ENCODE measurements at regions not wholly inside any gene's neighbourhood (a gene's known extent, or its start where the extent isn't known, plus 50 kb on each side); places are given as distances from the start of the nearest gene placed in this dataset.

- intact Hi-C loops (cut with DNase I; ENCODE audit: low total_unique reads) (no loop called here), in situ Hi-C loops (cut with MboI; ENCODE audit: low pct_ligation_motif_present in 1 of 4, low pct_unique_long_range_greater_than_20kb in 1 of 4, low sequenced_read_pairs in 3 of 4) (no loop called here)
- Histone ChIP-seq H3K27ac (no peak overlapping the region), H3K9me3 (no peaks in the 10 kb centered on the region), H3K4me3 (no peak overlapping the region), H3K27me3 (no peaks in the 10 kb centered on the region), H3K36me3 (no peaks in the 10 kb centered on the region), H3K4me1 (no peaks in the 10 kb centered on the region)
- no peak for TF ChIP-seq POLR2A (IDR thresholded peaks at IDR 0.05)
- TF ChIP-seq POLR2AphosphoS5 (IDR thresholded peaks at IDR 0.05) = no peak
- TF ChIP-seq, protein P1, sequence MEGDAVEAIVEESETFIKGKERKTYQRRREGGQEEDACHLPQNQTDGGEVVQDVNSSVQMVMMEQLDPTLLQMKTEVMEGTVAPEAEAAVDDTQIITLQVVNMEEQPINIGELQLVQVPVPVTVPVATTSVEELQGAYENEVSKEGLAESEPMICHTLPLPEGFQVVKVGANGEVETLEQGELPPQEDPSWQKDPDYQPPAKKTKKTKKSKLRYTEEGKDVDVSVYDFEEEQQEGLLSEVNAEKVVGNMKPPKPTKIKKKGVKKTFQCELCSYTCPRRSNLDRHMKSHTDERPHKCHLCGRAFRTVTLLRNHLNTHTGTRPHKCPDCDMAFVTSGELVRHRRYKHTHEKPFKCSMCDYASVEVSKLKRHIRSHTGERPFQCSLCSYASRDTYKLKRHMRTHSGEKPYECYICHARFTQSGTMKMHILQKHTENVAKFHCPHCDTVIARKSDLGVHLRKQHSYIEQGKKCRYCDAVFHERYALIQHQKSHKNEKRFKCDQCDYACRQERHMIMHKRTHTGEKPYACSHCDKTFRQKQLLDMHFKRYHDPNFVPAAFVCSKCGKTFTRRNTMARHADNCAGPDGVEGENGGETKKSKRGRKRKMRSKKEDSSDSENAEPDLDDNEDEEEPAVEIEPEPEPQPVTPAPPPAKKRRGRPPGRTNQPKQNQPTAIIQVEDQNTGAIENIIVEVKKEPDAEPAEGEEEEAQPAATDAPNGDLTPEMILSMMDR (IDR thresholded peaks at IDR 0.05) = no peak
- no peak for TF ChIP-seq EP300 (IDR thresholded peaks at IDR 0.05; ENCODE audit: low read depth)
- WGBS, 2 donors (ENCODE audit: low coverage in 1 of 2) = 69 to 73% methylated on average over 2 of the region's 2 CpGs
- DNase-seq = no peak
Measured at GRCh38 chr11:27968461-27968860, 139.5 kb downstream of the KIF18A start.

DNA sequence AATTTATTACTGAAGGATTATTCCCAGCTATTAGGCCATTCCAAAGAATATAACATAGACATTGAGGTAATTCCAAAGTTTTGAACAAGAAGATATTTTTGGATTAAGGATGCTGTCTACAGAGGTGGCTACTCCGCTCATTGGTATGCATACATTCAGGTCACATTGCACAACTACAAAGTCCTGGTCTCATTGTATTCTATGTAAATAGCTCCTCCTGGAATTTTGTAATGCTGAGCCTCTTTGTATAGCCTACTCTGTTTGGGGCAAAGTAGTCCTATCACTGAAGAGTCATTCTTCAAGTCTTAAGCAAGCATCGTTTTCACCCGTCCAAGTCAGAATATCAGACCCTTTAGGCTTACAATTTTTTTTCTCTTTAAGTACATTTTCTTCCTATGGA lies 142.4 kb downstream of the KIF18A start:
- H3K4me3 ChIP-seq = no peak overlapping the region
- H3K27me3 ChIP-seq = no peaks in the 10 kb centered on the region
- DNase-seq = no peak
- TF ChIP-seq EP300 (IDR thresholded peaks at IDR 0.05; ENCODE audit: low read depth) = no peak
- no peak for TF ChIP-seq POLR2AphosphoS5 (IDR thresholded peaks at IDR 0.05)
- TF ChIP-seq, protein P1 (IDR thresholded peaks at IDR 0.05) = no peak
- no peak for TF ChIP-seq POLR2A (IDR thresholded peaks at IDR 0.05)
- H3K36me3 ChIP-seq = no peaks in the 10 kb centered on the region
- H3K9me3 ChIP-seq = no peaks in the 10 kb centered on the region
- intact Hi-C loops (cut with DNase I; ENCODE audit: low total_unique reads) = no loop called here
- no peaks in the 10 kb centered on the region for H3K4me1 ChIP-seq
- in situ Hi-C loops (cut with MboI; ENCODE audit: low pct_ligation_motif_present in 1 of 4, low pct_unique_long_range_greater_than_20kb in 1 of 4, low sequenced_read_pairs in 3 of 4) = no loop called here
- no peak overlapping the region for H3K27ac ChIP-seq
- 94 to 95% methylated on average over 3 of the region's 3 CpGs for WGBS, 2 donors (ENCODE audit: low coverage in 1 of 2)

DNA sequence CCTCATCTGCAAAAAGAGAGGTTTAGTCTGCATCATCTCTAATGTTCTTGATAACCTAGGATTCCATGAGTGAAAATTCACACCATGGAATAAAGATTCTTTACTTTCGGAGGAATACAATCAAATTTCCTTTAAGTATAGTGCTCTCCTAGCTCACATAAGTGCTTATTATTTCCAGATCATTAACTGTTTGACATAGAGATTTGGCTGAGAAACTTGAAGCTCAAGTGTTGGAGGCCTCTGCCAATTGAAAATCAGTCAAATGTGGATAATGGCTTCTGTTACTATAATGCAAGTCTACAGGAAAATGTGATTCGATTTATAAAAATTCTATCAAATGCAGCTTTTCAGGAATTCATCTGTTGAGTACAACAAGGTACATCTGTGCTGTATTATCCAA lies 144.6 kb downstream of the KIF18A start:
- Histone ChIP-seq H3K27me3 (no peaks in the 10 kb centered on the region), H3K9me3 (no peaks in the 10 kb centered on the region), H3K4me1 (no peaks in the 10 kb centered on the region), H3K4me3 (no peak overlapping the region), H3K36me3 (no peaks in the 10 kb centered on the region), H3K27ac (no peak overlapping the region)
- intact Hi-C loops (cut with DNase I; ENCODE audit: low total_unique reads) = no loop called here
- no peak for DNase-seq
- TF ChIP-seq POLR2A (IDR thresholded peaks at IDR 0.05) = no peak
- TF ChIP-seq, protein P1 (IDR thresholded peaks at IDR 0.05) = no peak
- in situ Hi-C loops (cut with MboI; ENCODE audit: low pct_ligation_motif_present in 1 of 4, low pct_unique_long_range_greater_than_20kb in 1 of 4, low sequenced_read_pairs in 3 of 4) = no loop called here
- 85 to 87% methylated on average over 2 of the region's 2 CpGs for WGBS, 2 donors (ENCODE audit: low coverage in 1 of 2)

- TF ChIP-seq, protein P1 (IDR thresholded peaks at IDR 0.05) = no peak
- TF ChIP-seq EP300 (IDR thresholded peaks at IDR 0.05; ENCODE audit: low read depth) (no peak), POLR2AphosphoS5 (IDR thresholded peaks at IDR 0.05) (no peak), POLR2A (IDR thresholded peaks at IDR 0.05) (no peak)
- WGBS, 2 donors (ENCODE audit: low coverage in 1 of 2) = 91% methylated on average over 1 of the region's 1 CpG; no CpG with 5 or more reads in 1 of the 2 donors
- intact Hi-C loops (cut with DNase I; ENCODE audit: low total_unique reads) = no loop called here
- in situ Hi-C loops (cut with MboI; ENCODE audit: low pct_ligation_motif_present in 1 of 4, low pct_unique_long_range_greater_than_20kb in 1 of 4, low sequenced_read_pairs in 3 of 4) = no loop called here
- no peak for DNase-seq
- no peaks in the 10 kb centered on the region for H3K27me3 ChIP-seq
- no peaks in the 10 kb centered on the region for H3K4me1 ChIP-seq
- H3K9me3 ChIP-seq = no peaks in the 10 kb centered on the region
- H3K36me3 ChIP-seq = no peaks in the 10 kb centered on the region
- no peak overlapping the region for H3K27ac ChIP-seq
- no peak overlapping the region for H3K4me3 ChIP-seq
Measured at GRCh38 chr11:27949951-27950738, 157.8 kb downstream of the KIF18A start.
